ENCODE measurements at regions not wholly inside any gene's neighbourhood (a gene's known extent, or its start where the extent isn't known, plus 50 kb on each side); places are given as distances from the start of the nearest gene placed in this dataset.

DNA sequence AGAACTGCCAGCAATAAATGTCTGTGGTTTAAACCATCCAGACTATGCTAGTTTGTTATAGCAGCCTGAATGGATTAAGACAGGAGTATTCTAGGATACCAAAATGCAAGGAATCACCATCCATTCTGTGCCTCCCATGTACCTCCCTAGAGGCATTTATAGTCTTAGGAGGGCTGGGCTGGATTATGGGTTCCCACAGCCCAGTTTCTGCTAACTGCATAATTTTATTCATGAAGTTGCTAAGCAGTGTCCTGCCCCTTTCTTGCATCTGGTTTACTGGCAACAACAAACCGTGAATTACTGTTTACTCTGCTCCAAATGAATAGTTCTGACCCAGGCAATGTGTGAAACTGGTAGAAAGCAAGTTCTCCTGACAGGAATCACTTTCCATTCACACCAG, 67.1 kb upstream of the PRKX start:
- DNase-seq (ENCODE audit: low read depth), result no peak
- H3K4me3 ChIP-seq (ENCODE audit: low read depth, low read length), result no peak overlapping the region
- no peak for TF ChIP-seq POLR2A (IDR thresholded peaks at IDR 0.05; ENCODE audit: extremely low read depth, insufficient read length)
- TF ChIP-seq MYC (IDR thresholded peaks at IDR 0.05; ENCODE audit: low read depth, low read length), result no peak
- TF ChIP-seq, protein P1, sequence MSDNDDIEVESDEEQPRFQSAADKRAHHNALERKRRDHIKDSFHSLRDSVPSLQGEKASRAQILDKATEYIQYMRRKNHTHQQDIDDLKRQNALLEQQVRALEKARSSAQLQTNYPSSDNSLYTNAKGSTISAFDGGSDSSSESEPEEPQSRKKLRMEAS (IDR thresholded peaks at IDR 0.05; ENCODE audit: low read depth, low read length), result no peak
- TF ChIP-seq, protein P2, sequence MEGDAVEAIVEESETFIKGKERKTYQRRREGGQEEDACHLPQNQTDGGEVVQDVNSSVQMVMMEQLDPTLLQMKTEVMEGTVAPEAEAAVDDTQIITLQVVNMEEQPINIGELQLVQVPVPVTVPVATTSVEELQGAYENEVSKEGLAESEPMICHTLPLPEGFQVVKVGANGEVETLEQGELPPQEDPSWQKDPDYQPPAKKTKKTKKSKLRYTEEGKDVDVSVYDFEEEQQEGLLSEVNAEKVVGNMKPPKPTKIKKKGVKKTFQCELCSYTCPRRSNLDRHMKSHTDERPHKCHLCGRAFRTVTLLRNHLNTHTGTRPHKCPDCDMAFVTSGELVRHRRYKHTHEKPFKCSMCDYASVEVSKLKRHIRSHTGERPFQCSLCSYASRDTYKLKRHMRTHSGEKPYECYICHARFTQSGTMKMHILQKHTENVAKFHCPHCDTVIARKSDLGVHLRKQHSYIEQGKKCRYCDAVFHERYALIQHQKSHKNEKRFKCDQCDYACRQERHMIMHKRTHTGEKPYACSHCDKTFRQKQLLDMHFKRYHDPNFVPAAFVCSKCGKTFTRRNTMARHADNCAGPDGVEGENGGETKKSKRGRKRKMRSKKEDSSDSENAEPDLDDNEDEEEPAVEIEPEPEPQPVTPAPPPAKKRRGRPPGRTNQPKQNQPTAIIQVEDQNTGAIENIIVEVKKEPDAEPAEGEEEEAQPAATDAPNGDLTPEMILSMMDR (IDR thresholded peaks at IDR 0.05; ENCODE audit: low read depth, low read length), result no peak

DNA sequence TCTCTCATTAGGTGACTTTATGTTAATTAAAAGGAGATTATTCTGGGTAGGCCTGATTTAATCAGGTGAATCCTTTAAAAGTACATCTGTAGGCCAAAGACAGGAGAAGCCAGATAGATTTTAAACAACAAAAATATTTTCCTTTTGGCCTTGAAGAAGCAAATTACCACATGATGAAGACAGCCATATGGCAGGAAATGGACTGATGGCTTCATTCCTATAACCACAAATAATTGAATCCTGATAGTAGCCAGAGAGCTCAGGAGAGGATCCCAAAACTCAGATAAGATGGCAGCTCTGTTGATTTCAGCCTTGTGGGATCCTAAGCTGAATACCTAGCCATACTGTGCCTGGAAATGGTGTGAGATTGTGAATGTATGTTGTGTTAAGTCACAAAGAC, 66.1 kb upstream of the PRKX start:
- no peak for TF ChIP-seq MYC (IDR thresholded peaks at IDR 0.05; ENCODE audit: low read depth, low read length)
- no peak for TF ChIP-seq POLR2A (IDR thresholded peaks at IDR 0.05; ENCODE audit: extremely low read depth, insufficient read length)
- TF ChIP-seq, protein P1 (IDR thresholded peaks at IDR 0.05; ENCODE audit: low read depth, low read length), result no peak
- TF ChIP-seq, protein P2 (IDR thresholded peaks at IDR 0.05; ENCODE audit: low read depth, low read length), result no peak
- DNase-seq (ENCODE audit: low read depth), result no peak
- H3K4me3 ChIP-seq (ENCODE audit: low read depth, low read length), result no peak overlapping the region

DNA sequence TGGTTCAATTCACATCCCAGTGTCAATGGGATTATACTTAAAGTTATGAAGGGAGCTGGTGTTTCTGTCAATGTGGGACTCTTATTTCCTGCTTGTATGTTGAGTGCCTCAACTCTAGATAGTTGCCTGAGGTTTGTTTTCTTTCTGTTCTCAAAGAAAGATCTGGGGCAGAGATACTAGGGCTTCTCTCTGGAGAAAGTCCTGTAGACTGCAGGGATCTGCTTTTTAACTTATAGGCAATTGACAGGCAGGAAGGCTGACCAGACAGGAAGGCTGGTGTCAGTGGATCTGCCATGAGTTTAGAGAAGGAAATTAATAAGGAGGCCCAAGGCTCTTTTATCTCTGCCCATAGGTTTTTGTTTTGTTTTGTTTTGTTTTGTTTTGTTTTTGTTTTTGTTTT, 64.0 kb upstream of the PRKX start:
- no peak overlapping the region for H3K4me3 ChIP-seq (ENCODE audit: low read depth, low read length)
- DNase-seq (ENCODE audit: low read depth), result no peak
- TF ChIP-seq, protein P2 (IDR thresholded peaks at IDR 0.05; ENCODE audit: low read depth, low read length), result no peak
- TF ChIP-seq POLR2A (IDR thresholded peaks at IDR 0.05; ENCODE audit: extremely low read depth, insufficient read length) (no peak), MYC (IDR thresholded peaks at IDR 0.05; ENCODE audit: low read depth, low read length) (no peak)
- TF ChIP-seq, protein P1 (IDR thresholded peaks at IDR 0.05; ENCODE audit: low read depth, low read length), result no peak

DNA sequence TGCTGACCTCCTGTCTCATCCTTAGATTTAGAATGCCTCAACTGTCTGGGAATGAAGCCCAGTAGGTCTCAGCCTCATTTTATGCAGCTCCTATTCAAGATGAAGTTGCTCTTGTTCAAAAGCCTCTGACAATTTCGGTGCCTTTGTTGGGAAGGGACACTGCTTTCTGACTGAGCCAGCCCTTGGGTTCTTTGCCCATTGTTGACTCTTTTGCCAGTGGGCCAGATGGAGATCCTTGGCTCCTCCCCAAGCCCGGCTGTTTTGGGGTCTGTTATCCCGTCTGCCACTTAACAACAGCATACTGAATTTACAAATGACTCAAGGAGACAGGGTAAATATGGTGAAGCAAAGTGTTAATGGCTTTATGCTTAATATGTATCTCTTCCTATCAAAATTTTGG, 58.3 kb upstream of the PRKX start:
- TF ChIP-seq POLR2A (IDR thresholded peaks at IDR 0.05; ENCODE audit: extremely low read depth, insufficient read length) (no peak), MYC (IDR thresholded peaks at IDR 0.05; ENCODE audit: low read depth, low read length) (no peak)
- TF ChIP-seq, protein P1 (IDR thresholded peaks at IDR 0.05; ENCODE audit: low read depth, low read length), result no peak
- no peak for DNase-seq (ENCODE audit: low read depth)
- no peak overlapping the region for H3K4me3 ChIP-seq (ENCODE audit: low read depth, low read length)

DNA sequence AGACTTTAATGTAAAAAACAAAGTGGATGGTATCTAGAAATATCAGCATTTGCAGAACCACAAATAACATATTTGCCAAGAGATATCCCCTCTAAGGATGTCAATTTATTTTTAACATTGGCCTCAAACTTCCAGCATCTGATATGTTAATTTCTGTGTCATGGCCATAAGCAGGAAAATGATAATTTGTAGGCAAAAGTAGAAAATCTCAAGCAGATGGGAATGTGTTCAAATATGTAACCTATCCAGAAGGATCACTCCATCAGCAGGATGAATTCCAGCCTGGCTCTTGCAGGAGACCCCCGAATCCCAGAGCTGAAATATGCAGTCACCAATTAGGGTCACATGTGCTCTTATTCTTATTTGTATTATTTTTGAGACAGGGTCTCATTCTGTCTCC, 55.4 kb upstream of the PRKX start:
- no peak overlapping the region for H3K4me3 ChIP-seq (ENCODE audit: low read depth, low read length)
- TF ChIP-seq POLR2A (IDR thresholded peaks at IDR 0.05; ENCODE audit: extremely low read depth, insufficient read length), result no peak
- TF ChIP-seq, protein P2 (IDR thresholded peaks at IDR 0.05; ENCODE audit: low read depth, low read length), result no peak
- TF ChIP-seq, protein P1 (IDR thresholded peaks at IDR 0.05; ENCODE audit: low read depth, low read length), result no peak
- TF ChIP-seq MYC (IDR thresholded peaks at IDR 0.05; ENCODE audit: low read depth, low read length), result no peak
- DNase-seq (ENCODE audit: low read depth), result no peak
